Type B pancreatic cell (in vitro differentiated cells): ENCODE measurements at regions not wholly inside any gene's neighbourhood (a gene's known extent, or its start where the extent isn't known, plus 50 kb on each side); places are given as distances from the start of the nearest gene placed in this dataset.

ENCODE experiments used
- DNase-seq: peaks from one replicate; pipeline ENCODE4 v3.0.0; 2021; ENCODE audit warnings: mixed read lengths; ENCODE audit not compliant: unreplicated experiment; ENCODE audit errors: extremely low spot score
- H3K27ac Mint-ChIP-seq: 2 replicates; pipeline ENCODE4 v1.8.0; 2021; ENCODE audit warnings: mild to moderate bottlenecking, mixed read lengths
- H3K27me3 Mint-ChIP-seq: 2 replicates; pipeline ENCODE4 v1.8.0; 2021; ENCODE audit warnings: mixed read lengths
- H3K36me3 Mint-ChIP-seq: 2 replicates; pipeline ENCODE4 v1.8.0; 2021; ENCODE audit warnings: mixed read lengths
- H3K4me1 Mint-ChIP-seq: one replicate; pipeline ENCODE4 v1.8.0; 2021; ENCODE audit warnings: mixed read lengths; ENCODE audit not compliant: unreplicated experiment
- H3K4me3 Mint-ChIP-seq: 2 replicates; pipeline ENCODE4 v1.8.0; 2021; ENCODE audit warnings: mild to moderate bottlenecking, mixed read lengths
- H3K9me3 Mint-ChIP-seq: 2 replicates; pipeline ENCODE4 v1.8.0; 2021; ENCODE audit warnings: mixed read lengths
- CTCF ChIP-seq: fragments of 200-600 bp; sonication (generic); conservative IDR thresholded peaks from 2 replicates; pipeline ENCODE4 v1.5.0; 2021; ENCODE audit warnings: antibody characterized with exemption, mild to moderate bottlenecking

- peak; percentile 39 for DNase-seq
- Mint-ChIP-seq H3K27me3 (no peaks in the 10 kb centered on the region), H3K4me3 (no peak overlapping the region), H3K36me3 (no peaks in the 10 kb centered on the region), H3K4me1 (no peaks in the 10 kb centered on the region), H3K27ac (no peak overlapping the region), H3K9me3 (no peaks in the 10 kb centered on the region)
- no peak for TF ChIP-seq CTCF
Measured at GRCh38 chr22:47620391-47620790, 857.9 kb downstream of the TBC1D22A start.

GRCh38 chr22:47619631-47620030 is 857.2 kb downstream of the TBC1D22A start:
- TF ChIP-seq CTCF: no peak
- DNase-seq: peak; percentile 65
- Mint-ChIP-seq H3K27ac (no peak overlapping the region), H3K36me3 (no peaks in the 10 kb centered on the region), H3K4me3 (no peak overlapping the region), H3K4me1 (no peaks in the 10 kb centered on the region), H3K27me3 (no peaks in the 10 kb centered on the region), H3K9me3 (no peaks in the 10 kb centered on the region)

GRCh38 chr22:47618180-47619010 is 855.9 kb downstream of the TBC1D22A start:
- Mint-ChIP-seq H3K4me3 (no peak overlapping the region), H3K9me3 (no peaks in the 10 kb centered on the region), H3K4me1 (no peaks in the 10 kb centered on the region), H3K27me3 (no peaks in the 10 kb centered on the region), H3K36me3 (no peaks in the 10 kb centered on the region), H3K27ac (no peak overlapping the region)
- TF ChIP-seq CTCF: no peak
- DNase-seq: peak; percentile 63

- H3K4me1 Mint-ChIP-seq: no peaks in the 10 kb centered on the region
- DNase-seq: no peak
- no peak for TF ChIP-seq CTCF
- no peak overlapping the region for H3K4me3 Mint-ChIP-seq
- H3K36me3 Mint-ChIP-seq: no peaks in the 10 kb centered on the region
- H3K27me3 Mint-ChIP-seq: no peaks in the 10 kb centered on the region
- H3K27ac Mint-ChIP-seq: no peak overlapping the region
- no peaks in the 10 kb centered on the region for H3K9me3 Mint-ChIP-seq
Measured at GRCh38 chr22:47617186-47617585, 854.7 kb downstream of the TBC1D22A start.

- H3K36me3 Mint-ChIP-seq: no peaks in the 10 kb centered on the region
- TF ChIP-seq CTCF: no peak
- no peaks in the 10 kb centered on the region for H3K9me3 Mint-ChIP-seq
- H3K4me1 Mint-ChIP-seq: no peaks in the 10 kb centered on the region
- no peak overlapping the region for H3K4me3 Mint-ChIP-seq
- no peaks in the 10 kb centered on the region for H3K27me3 Mint-ChIP-seq
- H3K27ac Mint-ChIP-seq: no peak overlapping the region
- DNase-seq: peak; percentile 45
Measured at GRCh38 chr22:47616396-47617020, 854.1 kb downstream of the TBC1D22A start.
